NCI-H2171 (cell line): ENCODE measurements at regions not wholly inside any gene's neighbourhood (a gene's known extent, or its start where the extent isn't known, plus 50 kb on each side); places are given as distances from the start of the nearest gene placed in this dataset.
"Not testable (repeated sequence)": the region's sequence is repeated elsewhere in the genome, so short reads cannot be mapped to it uniquely, and the experiment has no call there.

ENCODE experiments used
- DNase-seq: peaks from one replicate; lab custom pipeline; 2025; lab: John Stamatoyannopoulos, UW

DNA sequence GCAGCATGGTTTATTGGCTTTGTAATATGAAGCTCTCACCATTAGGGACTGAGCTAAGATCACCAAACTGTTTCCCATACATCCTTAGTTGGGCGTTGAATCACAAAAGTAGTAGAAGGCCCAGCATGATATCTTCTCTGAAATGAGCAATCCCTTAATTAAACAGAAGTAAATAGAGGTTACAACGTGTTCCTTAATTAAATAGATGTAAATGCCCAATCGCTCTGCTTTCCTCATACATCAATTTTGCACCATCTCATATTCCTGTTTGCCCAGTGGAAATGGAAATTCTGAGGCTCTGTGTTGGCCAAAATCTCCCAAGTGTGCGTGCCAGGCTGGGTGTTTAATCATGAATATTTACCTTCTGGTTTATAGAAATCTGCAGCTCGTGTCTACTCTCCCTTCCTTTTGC, 107.4 kb upstream of the FOXB1 start:
- no peak for DNase-seq

DNA sequence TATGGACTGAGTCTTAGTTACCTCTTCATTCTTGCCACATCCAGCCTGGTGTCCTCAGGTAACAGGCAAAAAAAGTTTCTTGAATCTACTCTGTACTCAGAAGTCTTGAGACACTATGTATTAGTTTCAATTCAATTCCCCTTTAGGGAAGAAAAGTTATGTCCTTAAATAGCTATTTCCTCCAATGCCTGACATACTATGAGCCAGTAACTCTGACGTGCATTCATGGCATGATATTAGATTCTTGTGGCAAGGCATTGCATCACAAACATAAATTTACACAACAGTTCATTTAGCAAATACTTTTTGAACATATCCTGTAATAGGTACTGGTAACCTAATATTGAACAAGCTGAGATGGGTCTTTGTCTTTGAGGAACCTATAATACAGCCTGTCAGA, 109.3 kb upstream of the FOXB1 start:
- no peak for DNase-seq

GRCh38 chr15:59892985-59893384, 111.1 kb upstream of the FOXB1 start:
- DNase-seq, result no peak

DNA sequence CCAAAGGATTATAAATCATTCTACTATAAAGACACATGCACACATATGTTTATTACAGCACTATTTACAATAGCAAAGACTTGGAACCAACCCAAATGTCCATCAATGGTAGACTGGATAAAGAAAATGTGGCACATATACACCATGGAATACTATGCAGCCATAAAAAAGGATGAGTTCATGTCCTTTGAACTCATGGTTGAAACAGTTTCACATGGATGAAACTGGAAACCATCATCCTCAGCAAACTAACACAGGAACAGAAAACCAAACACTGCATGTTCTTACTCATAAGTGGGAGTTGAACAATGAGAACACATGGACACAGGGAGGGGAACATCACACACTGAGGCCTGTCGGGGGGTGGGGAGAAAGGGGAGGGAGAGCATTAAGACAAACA, 116.2 kb upstream of the FOXB1 start:
- DNase-seq, result not testable (repeated sequence)

DNA sequence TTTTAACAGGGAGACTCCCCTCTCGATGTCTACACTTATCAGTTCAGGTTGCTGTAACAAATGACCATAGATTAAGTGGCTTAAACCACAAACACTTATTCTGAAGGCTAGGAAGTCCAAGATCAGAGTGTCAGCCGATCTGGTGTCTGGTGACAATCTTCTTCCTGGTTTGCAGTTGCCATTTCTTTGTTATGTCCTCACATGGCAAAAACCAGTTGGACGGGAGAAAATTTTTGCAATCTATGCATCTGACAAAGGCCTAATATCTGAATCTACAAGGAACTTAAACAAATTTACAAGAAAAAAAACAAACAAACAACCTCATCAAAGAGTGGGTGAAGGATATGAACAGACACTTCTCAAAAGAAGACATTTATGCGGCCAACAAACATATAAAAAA, 116.9 kb upstream of the FOXB1 start:
- no peak for DNase-seq

GRCh38 chr15:59886441-59886840, 117.7 kb upstream of the FOXB1 start:
- DNase-seq, result no peak

GRCh38 chr15:59885832-59886231, 118.3 kb upstream of the FOXB1 start:
- peak; percentile 80 for DNase-seq

- no peak for DNase-seq
Measured at GRCh38 chr15:59879506-59880265, 124.4 kb upstream of the FOXB1 start.

- DNase-seq, result no peak
Measured at GRCh38 chr15:59876140-59876539, 128.0 kb upstream of the FOXB1 start.

DNA sequence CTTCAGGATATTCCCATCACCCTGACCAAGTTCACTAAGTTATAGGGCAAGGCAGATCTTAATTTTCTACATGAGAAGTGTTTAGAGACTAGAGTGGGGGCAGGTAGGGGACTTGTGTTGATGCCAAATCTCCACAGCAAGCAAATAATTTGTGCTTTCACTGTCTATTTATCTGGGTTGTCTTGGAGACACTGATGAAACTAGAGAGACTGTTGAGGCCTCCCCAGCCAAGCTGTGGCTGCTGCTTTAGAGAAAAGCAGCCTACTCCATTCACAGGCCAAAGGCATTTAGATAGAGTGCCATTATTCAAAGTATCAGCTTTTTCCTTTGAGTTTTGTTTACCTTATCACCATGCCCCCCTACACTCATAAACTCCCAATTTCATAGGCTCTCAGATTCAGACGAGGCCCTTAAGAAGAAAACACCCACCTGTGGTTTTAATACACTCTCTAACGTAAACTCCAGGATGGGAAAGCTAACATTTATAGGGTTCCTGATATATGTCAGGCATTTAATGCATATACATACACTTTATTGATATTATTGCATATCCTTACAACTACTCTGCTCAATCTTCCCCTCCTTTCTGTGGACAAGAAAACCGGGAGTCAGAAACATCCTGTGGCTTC, 130.4 kb upstream of the FOXB1 start:
- no peak for DNase-seq

GRCh38 chr15:59867086-59867855, 136.8 kb upstream of the FOXB1 start:
- DNase-seq, result no peak

GRCh38 chr15:59866642-59867041, 137.5 kb upstream of the FOXB1 start:
- no peak for DNase-seq

DNA sequence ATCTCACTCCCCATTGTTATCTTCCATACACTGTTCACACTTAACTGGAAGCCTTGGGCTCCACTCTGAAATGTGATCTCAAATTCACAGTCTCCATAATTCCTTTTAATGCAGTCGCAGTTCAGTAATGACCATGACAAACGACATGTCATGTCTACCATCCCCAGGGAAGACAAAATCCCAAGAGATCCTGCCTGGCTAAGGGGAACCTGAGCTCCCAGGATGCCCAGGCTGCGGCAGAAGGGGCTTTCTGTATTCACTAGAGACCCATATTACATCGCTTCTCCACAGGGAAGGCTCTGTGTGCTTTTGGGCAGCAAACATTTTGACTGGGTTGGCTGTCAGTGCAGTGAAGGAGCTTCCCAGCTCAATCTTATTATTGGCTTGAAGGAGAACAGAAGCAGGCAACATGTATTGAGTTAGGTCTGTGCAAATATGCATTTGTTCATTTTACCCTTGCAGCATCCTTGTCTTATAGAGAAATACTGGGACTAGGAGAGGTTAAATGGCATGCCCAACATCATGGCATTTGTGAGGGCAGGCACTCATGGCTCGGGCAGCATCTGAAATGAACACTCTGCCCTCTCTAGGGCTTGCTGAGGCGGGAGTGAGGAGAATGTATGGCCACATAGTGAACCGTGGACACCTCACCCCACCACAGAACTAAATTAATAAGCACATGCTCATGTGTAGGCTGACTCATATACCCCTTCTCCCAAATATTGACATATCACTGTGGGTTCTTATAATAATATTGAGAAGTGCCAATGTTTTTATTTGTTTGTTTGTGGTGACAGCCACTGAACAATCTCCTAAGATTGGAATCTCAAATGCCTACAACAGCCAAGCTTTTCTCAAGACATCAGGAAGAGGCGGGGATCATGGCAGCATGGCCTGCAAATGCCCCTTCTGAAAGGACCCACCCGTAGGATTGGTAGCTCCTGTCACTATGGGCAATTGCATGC, 141.6 kb upstream of the FOXB1 start:
- DNase-seq, result no peak

DNA sequence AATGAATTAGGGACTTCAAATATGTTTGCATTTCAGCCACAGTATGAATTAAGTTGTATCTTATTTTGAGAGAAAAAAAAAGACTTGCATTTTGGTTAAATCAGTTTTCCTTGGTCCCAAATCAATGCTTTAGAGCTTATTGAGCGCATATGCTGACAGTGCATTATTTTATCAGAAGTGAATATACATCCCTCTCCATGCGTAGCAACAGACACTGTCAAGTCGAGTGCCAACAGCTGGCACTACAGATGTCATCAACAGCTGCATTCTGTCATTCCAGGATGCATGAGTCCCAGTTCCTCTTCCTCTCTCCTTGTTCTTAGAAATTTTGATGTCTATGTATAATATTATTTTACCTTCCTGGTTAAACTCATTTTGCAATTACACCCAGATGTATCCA, 156.1 kb upstream of the FOXB1 start:
- no peak for DNase-seq

GRCh38 chr15:59845942-59846499, 156.9 kb upstream of the BNIP2 start:
- DNase-seq, result no peak

DNA sequence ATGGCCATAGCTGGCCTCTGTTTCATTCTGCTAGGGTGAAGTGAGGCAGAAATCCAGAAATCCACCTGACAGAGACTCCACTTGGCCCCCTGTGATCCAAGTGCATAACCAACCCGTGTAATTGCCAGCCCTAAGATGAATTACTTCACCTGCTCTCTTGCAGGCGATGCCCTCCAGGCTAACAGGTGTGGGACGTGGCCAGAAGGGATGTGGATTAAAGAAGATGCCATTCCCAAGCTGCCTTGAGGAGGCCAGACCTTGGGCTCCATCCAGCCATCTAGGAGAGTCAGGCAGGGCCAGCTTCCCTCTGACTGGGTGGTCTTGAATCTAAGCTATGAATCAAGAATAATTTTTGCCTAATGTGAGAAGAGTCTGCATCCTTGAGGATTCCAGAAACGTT, 154.5 kb upstream of the BNIP2 start:
- DNase-seq, result no peak

GRCh38 chr15:59841036-59841435, 151.9 kb upstream of the BNIP2 start:
- DNase-seq, result no peak

DNA sequence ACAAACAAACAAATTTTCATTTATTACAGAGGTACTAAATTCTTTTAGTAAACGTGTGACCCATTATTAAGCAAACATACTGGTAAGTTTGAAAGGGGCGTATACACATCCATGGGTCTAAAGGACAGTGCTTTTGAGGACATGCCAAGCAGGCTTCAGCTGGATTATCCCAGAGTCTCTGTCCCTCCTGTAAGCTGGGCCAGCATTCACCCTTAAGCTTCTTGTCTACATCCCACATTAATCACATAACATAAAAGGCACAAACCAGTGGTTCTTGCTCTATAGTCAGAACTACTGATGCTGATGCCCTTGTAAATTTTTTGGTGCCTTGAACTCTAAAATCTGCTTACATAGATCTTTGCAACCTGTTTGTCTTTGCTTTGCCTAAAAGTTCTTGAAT, 150.8 kb upstream of the BNIP2 start:
- no peak for DNase-seq

DNA sequence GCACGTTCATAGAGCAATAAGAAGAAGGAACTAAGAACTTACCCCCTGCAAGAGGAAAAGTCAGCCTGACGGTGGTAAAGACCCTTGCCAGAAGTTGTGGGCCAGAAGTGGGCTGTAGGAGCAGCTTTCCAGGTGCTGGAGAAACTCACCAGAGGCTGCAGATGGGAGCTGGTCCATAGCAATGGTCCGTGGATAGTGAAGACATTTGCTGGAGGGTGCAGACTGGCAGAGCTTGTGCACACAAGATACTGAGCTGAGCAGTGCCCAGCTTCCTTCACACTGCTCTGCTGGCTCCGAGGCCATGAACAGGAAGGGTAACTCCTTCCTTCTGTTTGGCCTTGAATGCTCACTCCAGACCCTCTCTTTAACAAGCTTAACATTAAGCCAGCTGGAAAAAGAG, 149.8 kb upstream of the BNIP2 start:
- no peak for DNase-seq

GRCh38 chr15:59835776-59836175, 146.7 kb upstream of the BNIP2 start:
- no peak for DNase-seq

DNA sequence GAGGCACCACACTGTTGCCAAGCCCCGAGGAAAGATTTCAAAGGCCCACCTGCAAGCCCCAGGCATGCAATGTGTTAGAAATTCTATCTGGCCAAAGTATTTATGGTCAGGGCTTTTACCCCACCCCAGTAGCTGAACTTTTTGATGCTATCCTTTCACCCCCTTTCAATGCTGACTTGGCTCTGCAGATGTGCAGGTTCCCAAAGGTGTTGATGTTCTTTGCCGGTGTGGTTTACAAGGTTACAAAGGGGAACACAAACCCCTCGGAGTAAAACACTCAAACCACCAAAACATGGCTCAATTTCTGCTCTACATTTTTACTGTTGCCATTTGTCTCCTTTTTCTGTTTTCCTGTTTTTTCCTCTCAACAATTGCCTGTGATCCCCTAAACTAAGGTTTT, 145.4 kb upstream of the BNIP2 start:
- no peak for DNase-seq

GRCh38 chr15:59833366-59833765, 144.2 kb upstream of the BNIP2 start:
- no peak for DNase-seq
